Activated CD4-positive, alpha-beta T cell treated with anti-CD3 and anti-CD28 coated beads, Interleukin-2, amount 10 ng/mL, durations not matched to agents 24 days and 14 days (primary cell): ENCODE measurements at regions not wholly inside any gene's neighbourhood (a gene's known extent, or its start where the extent isn't known, plus 50 kb on each side); places are given as distances from the start of the nearest gene placed in this dataset.

Source experiments
- DNase-seq: peaks from one replicate; pipeline ENCODE4 v3.0.0; 2022
- H3K27ac Mint-ChIP-seq: one replicate; pipeline ENCODE4 v1.8.0; 2022; ENCODE audit warnings: mild to moderate bottlenecking, mixed read lengths
- H3K27me3 Mint-ChIP-seq: one replicate; pipeline ENCODE4 v1.8.0; 2022; ENCODE audit warnings: mixed read lengths
- H3K36me3 Mint-ChIP-seq: one replicate; pipeline ENCODE4 v1.8.0; 2022; ENCODE audit warnings: low read depth, mild to moderate bottlenecking, mixed read lengths
- H3K4me1 Mint-ChIP-seq: one replicate; pipeline ENCODE4 v1.8.0; 2021; ENCODE audit warnings: mixed read lengths
- H3K4me3 Mint-ChIP-seq: one replicate; pipeline ENCODE4 v1.8.0; 2022; ENCODE audit warnings: mild to moderate bottlenecking, moderate library complexity, mixed read lengths
- H3K9me3 Mint-ChIP-seq: one replicate; pipeline ENCODE4 v1.8.0; 2021; ENCODE audit warnings: mixed read lengths
- intact Hi-C: fragments of 100-400 bp; cut with micrococcal nuclease; formaldehyde crosslinking; loops from one replicate; pipeline ENCODE4 v1.15.1; 2023

GRCh38 chr6:141364232-141364631 is 768.5 kb upstream of the GJE1 start:
- H3K27me3 Mint-ChIP-seq = no peaks in the 10 kb centered on the region
- no peaks in the 10 kb centered on the region for H3K9me3 Mint-ChIP-seq
- DNase-seq = no peak
- H3K36me3 Mint-ChIP-seq = no peaks in the 10 kb centered on the region
- H3K27ac Mint-ChIP-seq = no peak overlapping the region
- intact Hi-C loops = no loop called here
- no peaks in the 10 kb centered on the region for H3K4me1 Mint-ChIP-seq
- no peak overlapping the region for H3K4me3 Mint-ChIP-seq

- H3K4me1 Mint-ChIP-seq = no peaks in the 10 kb centered on the region
- H3K27ac Mint-ChIP-seq = no peak overlapping the region
- H3K27me3 Mint-ChIP-seq = no peaks in the 10 kb centered on the region
- H3K4me3 Mint-ChIP-seq = no peak overlapping the region
- no peak for DNase-seq
- no peaks in the 10 kb centered on the region for H3K9me3 Mint-ChIP-seq
- intact Hi-C loops = no loop called here
- no peaks in the 10 kb centered on the region for H3K36me3 Mint-ChIP-seq
Measured at GRCh38 chr6:141361559-141361958, 771.2 kb upstream of the GJE1 start.

GRCh38 chr6:141359953-141360352 is 772.8 kb upstream of the GJE1 start:
- intact Hi-C loops = no loop called here
- H3K36me3 Mint-ChIP-seq = no peaks in the 10 kb centered on the region
- H3K27me3 Mint-ChIP-seq = no peaks in the 10 kb centered on the region
- no peak overlapping the region for H3K4me3 Mint-ChIP-seq
- no peaks in the 10 kb centered on the region for H3K4me1 Mint-ChIP-seq
- no peak for DNase-seq
- H3K27ac Mint-ChIP-seq = no peak overlapping the region
- H3K9me3 Mint-ChIP-seq = no peaks in the 10 kb centered on the region

GRCh38 chr6:141354191-141354955 is 778.4 kb upstream of the GJE1 start:
- DNase-seq = no peak
- Mint-ChIP-seq H3K4me3 (no peak overlapping the region), H3K9me3 (no peaks in the 10 kb centered on the region), H3K27ac (no peak overlapping the region), H3K4me1 (no peaks in the 10 kb centered on the region), H3K27me3 (no peaks in the 10 kb centered on the region), H3K36me3 (no peaks in the 10 kb centered on the region)
- intact Hi-C loops = no loop called here

- Mint-ChIP-seq H3K27ac (no peak overlapping the region), H3K27me3 (no peaks in the 10 kb centered on the region), H3K36me3 (no peaks in the 10 kb centered on the region), H3K9me3 (no peaks in the 10 kb centered on the region), H3K4me1 (no peaks in the 10 kb centered on the region), H3K4me3 (no peak overlapping the region)
- no peak for DNase-seq
- intact Hi-C loops = no loop called here
Measured at GRCh38 chr6:141351721-141352120, 781.0 kb upstream of the GJE1 start.

GRCh38 chr6:141349710-141350109 is 783.0 kb upstream of the GJE1 start:
- DNase-seq = no peak
- Mint-ChIP-seq H3K4me3 (no peak overlapping the region), H3K9me3 (no peaks in the 10 kb centered on the region), H3K27me3 (no peaks in the 10 kb centered on the region), H3K27ac (no peak overlapping the region), H3K36me3 (no peaks in the 10 kb centered on the region), H3K4me1 (no peaks in the 10 kb centered on the region)
- intact Hi-C loops = no loop called here

- Mint-ChIP-seq H3K36me3 (no peaks in the 10 kb centered on the region), H3K27me3 (no peaks in the 10 kb centered on the region), H3K27ac (no peak overlapping the region), H3K4me3 (no peak overlapping the region), H3K4me1 (no peaks in the 10 kb centered on the region), H3K9me3 (no peaks in the 10 kb centered on the region)
- intact Hi-C loops = no loop called here
- DNase-seq = no peak
Measured at GRCh38 chr6:141347906-141348492, 784.7 kb upstream of the GJE1 start.

GRCh38 chr6:141347086-141347485 is 785.6 kb upstream of the GJE1 start:
- no peaks in the 10 kb centered on the region for H3K36me3 Mint-ChIP-seq
- H3K9me3 Mint-ChIP-seq = no peaks in the 10 kb centered on the region
- H3K4me1 Mint-ChIP-seq = no peaks in the 10 kb centered on the region
- no peak overlapping the region for H3K4me3 Mint-ChIP-seq
- no peaks in the 10 kb centered on the region for H3K27me3 Mint-ChIP-seq
- no peak for DNase-seq
- intact Hi-C loops = no loop called here
- no peak overlapping the region for H3K27ac Mint-ChIP-seq

GRCh38 chr6:141346535-141346934 is 786.2 kb upstream of the GJE1 start:
- Mint-ChIP-seq H3K36me3 (no peaks in the 10 kb centered on the region), H3K9me3 (no peaks in the 10 kb centered on the region), H3K27ac (no peak overlapping the region), H3K27me3 (no peaks in the 10 kb centered on the region), H3K4me3 (no peak overlapping the region), H3K4me1 (no peaks in the 10 kb centered on the region)
- no peak for DNase-seq
- intact Hi-C loops = no loop called here

GRCh38 chr6:141337191-141337590 is 795.5 kb upstream of the GJE1 start:
- H3K27me3 Mint-ChIP-seq = peaks cover 2% of the 10 kb centered on the region
- no peak overlapping the region for H3K4me3 Mint-ChIP-seq
- H3K27ac Mint-ChIP-seq = no peak overlapping the region
- no peaks in the 10 kb centered on the region for H3K36me3 Mint-ChIP-seq
- intact Hi-C loops = no loop called here
- DNase-seq = no peak
- H3K9me3 Mint-ChIP-seq = no peaks in the 10 kb centered on the region
- H3K4me1 Mint-ChIP-seq = no peaks in the 10 kb centered on the region

- no peak overlapping the region for H3K27ac Mint-ChIP-seq
- no peaks in the 10 kb centered on the region for H3K9me3 Mint-ChIP-seq
- H3K36me3 Mint-ChIP-seq = no peaks in the 10 kb centered on the region
- intact Hi-C loops = no loop called here
- H3K4me1 Mint-ChIP-seq = no peaks in the 10 kb centered on the region
- H3K27me3 Mint-ChIP-seq = peaks cover 2% of the 10 kb centered on the region
- H3K4me3 Mint-ChIP-seq = no peak overlapping the region
- no peak for DNase-seq
Measured at GRCh38 chr6:141335477-141336273, 797.0 kb upstream of the GJE1 start.

- peaks cover 1% of the 10 kb centered on the region for H3K27me3 Mint-ChIP-seq
- intact Hi-C loops = loop anchor here (1.0 to 5.0 kb wide), 2 partner anchors 135 to 156 kb away; no protein-coding TSS in a partner anchor
- peak overlapping the region; percentile 15 for H3K4me3 Mint-ChIP-seq
- no peaks in the 10 kb centered on the region for H3K9me3 Mint-ChIP-seq
- peaks cover 9% of the 10 kb centered on the region for H3K4me1 Mint-ChIP-seq
- no peaks in the 10 kb centered on the region for H3K36me3 Mint-ChIP-seq
- H3K27ac Mint-ChIP-seq = no peak overlapping the region
- no peak for DNase-seq
Measured at GRCh38 chr6:141326925-141327324, 805.8 kb upstream of the GJE1 start.

GRCh38 chr6:141326426-141326825 is 806.3 kb upstream of the GJE1 start:
- no peaks in the 10 kb centered on the region for H3K36me3 Mint-ChIP-seq
- intact Hi-C loops = loop anchor here (1.0 to 5.0 kb wide), 2 partner anchors 136 to 157 kb away; no protein-coding TSS in a partner anchor
- H3K9me3 Mint-ChIP-seq = no peaks in the 10 kb centered on the region
- no peak overlapping the region for H3K4me3 Mint-ChIP-seq
- peaks cover 9% of the 10 kb centered on the region for H3K4me1 Mint-ChIP-seq
- no peak overlapping the region for H3K27ac Mint-ChIP-seq
- H3K27me3 Mint-ChIP-seq = peaks cover 1% of the 10 kb centered on the region
- peak; percentile 71 for DNase-seq
